ENCODE measurements at regions not wholly inside any gene's neighbourhood (a gene's known extent, or its start where the extent isn't known, plus 50 kb on each side); places are given as distances from the start of the nearest gene placed in this dataset.

GRCh38 chr3:153539263-153539662 lies 377.2 kb downstream of the RAP2B start:
- TF ChIP-seq EZH2phosphoT487 (IDR thresholded peaks at IDR 0.05) (no peak), CTCF (IDR thresholded peaks at IDR 0.05) (no peak), EZH2 (IDR thresholded peaks at IDR 0.05) (no peak)
